Kidney glomerular epithelial cell (primary cell): ENCODE measurements at regions not wholly inside any gene's neighbourhood (a gene's known extent, or its start where the extent isn't known, plus 50 kb on each side); places are given as distances from the start of the nearest gene placed in this dataset.
A peak's percentile ranks its signal among the peaks of the same experiment; 100 is the strongest.

Experiments used
- DNase-seq: peaks from one replicate; lab custom pipeline; 2025; lab: John Stamatoyannopoulos, UW

GRCh38 chr12:75599061-75599460 lies 87.7 kb upstream of the KRR1 start:
- DNase-seq = no peak

GRCh38 chr12:75596406-75596805 lies 85.0 kb upstream of the KRR1 start:
- no peak for DNase-seq

GRCh38 chr12:75592638-75593335 lies 81.4 kb upstream of the KRR1 start:
- no peak for DNase-seq

GRCh38 chr12:75592086-75592485 lies 80.7 kb upstream of the KRR1 start:
- DNase-seq = no peak

- no peak for DNase-seq
Measured at GRCh38 chr12:75591628-75592027, 80.2 kb upstream of the KRR1 start.

GRCh38 chr12:75589801-75590200 lies 78.4 kb upstream of the KRR1 start:
- no peak for DNase-seq

GRCh38 chr12:75587340-75588106 lies 76.1 kb upstream of the KRR1 start:
- DNase-seq = no peak

GRCh38 chr12:75585330-75585729 lies 73.9 kb upstream of the KRR1 start:
- DNase-seq = peak; percentile 44

- no peak for DNase-seq
Measured at GRCh38 chr12:75583355-75583754, 71.9 kb upstream of the KRR1 start.

GRCh38 chr12:75581515-75581914 lies 70.1 kb upstream of the KRR1 start:
- DNase-seq = no peak

GRCh38 chr12:75579552-75579951 lies 68.1 kb upstream of the KRR1 start:
- no peak for DNase-seq

GRCh38 chr12:75578546-75578945 lies 67.1 kb upstream of the KRR1 start:
- DNase-seq = no peak

- DNase-seq = no peak
Measured at GRCh38 chr12:75577812-75578211, 66.4 kb upstream of the KRR1 start.

GRCh38 chr12:75571656-75572205 lies 60.3 kb upstream of the KRR1 start:
- no peak for DNase-seq

- no peak for DNase-seq
Measured at GRCh38 chr12:75571204-75571603, 59.8 kb upstream of the KRR1 start.

- DNase-seq = no peak
Measured at GRCh38 chr12:75568801-75569200, 57.4 kb upstream of the KRR1 start.

- DNase-seq = no peak
Measured at GRCh38 chr12:75568393-75568792, 57.0 kb upstream of the KRR1 start.

GRCh38 chr12:75565795-75566194 lies 54.4 kb upstream of the KRR1 start:
- no peak for DNase-seq

GRCh38 chr12:75564852-75565251 lies 53.4 kb upstream of the KRR1 start:
- no peak for DNase-seq

GRCh38 chr12:75564398-75564797 lies 53.0 kb upstream of the KRR1 start:
- peak; percentile 5 for DNase-seq

- no peak for DNase-seq
Measured at GRCh38 chr12:75563351-75563750, 51.9 kb upstream of the KRR1 start.

- no peak for DNase-seq
Measured at GRCh38 chr12:75561921-75562320, 50.5 kb upstream of the KRR1 start.
